ENCODE measurements at regions not wholly inside any gene's neighbourhood (a gene's known extent, or its start where the extent isn't known, plus 50 kb on each side); places are given as distances from the start of the nearest gene placed in this dataset.

DNA sequence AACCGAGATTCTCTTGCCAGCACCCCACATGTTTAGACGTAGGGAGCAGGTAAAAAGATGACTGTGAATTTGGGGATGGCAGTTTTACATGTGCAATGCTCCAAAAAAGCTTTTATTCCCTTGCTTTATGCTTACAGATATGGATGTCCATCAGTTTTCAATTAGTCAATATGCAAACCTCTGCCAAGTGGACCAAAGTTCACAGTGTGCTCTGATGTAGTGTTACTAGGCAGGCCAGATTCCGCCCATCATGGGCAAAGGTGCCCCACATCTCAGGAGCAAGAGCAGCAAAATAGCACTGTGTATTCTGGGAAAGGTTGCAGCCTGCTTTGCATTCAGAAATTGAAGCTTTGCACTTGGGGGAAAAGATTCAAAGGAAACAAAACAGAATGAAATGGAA, 329.7 kb upstream of the ZEB2 start:
- Histone ChIP-seq H2BK120ac (ENCODE audit: low read depth, low read length, poor library complexity, severe bottlenecking) (no peak overlapping the region), H4K20me1 (ENCODE audit: control insufficient read depth, insufficient read depth, insufficient read length) (no peaks in the 10 kb centered on the region), H3K14ac (ENCODE audit: insufficient read depth, low read length) (no peak overlapping the region), H2BK12ac (ENCODE audit: insufficient read length, low read depth, low read length) (no peak overlapping the region), H3K27ac (ENCODE audit: insufficient read length, low read depth, low read length) (no peak overlapping the region), H2BK20ac (ENCODE audit: low read depth, low read length, poor library complexity, severe bottlenecking) (no peak overlapping the region), H4K91ac (ENCODE audit: insufficient read length, low read depth, low read length) (no peak overlapping the region), H3K4me1 (ENCODE audit: insufficient read depth, low read length) (no peaks in the 10 kb centered on the region), H3K4me2 (ENCODE audit: insufficient read depth, insufficient read length, low read length) (no peak overlapping the region), H3T11ph (ENCODE audit: low read length) (no peak overlapping the region), H3K23me2 (ENCODE audit: insufficient read length, low read depth, low read length, poor library complexity, severe bottlenecking) (no peaks in the 10 kb centered on the region), H2AFZ (ENCODE audit: low read length) (no peak overlapping the region), H3K79me1 (ENCODE audit: insufficient read depth, low read depth, low read length, poor library complexity, severe bottlenecking) (no peaks in the 10 kb centered on the region), H3K56ac (ENCODE audit: insufficient read length, low read depth, low read length) (no peak overlapping the region), H3K79me2 (ENCODE audit: insufficient read depth, low read length) (no peaks in the 10 kb centered on the region), H2BK15ac (ENCODE audit: low read depth, low read length) (no peak overlapping the region), H3K9ac (ENCODE audit: extremely low read depth, insufficient read length, low read length) (no peak overlapping the region), H3K9me3 (ENCODE audit: control insufficient read depth, low read depth, low read length) (no peaks in the 10 kb centered on the region), H4K5ac (ENCODE audit: insufficient read length, low read depth, low read length) (no peak overlapping the region), H2BK5ac (ENCODE audit: insufficient read length, low read length) (no peak overlapping the region), H4K8ac (replicated peaks; ENCODE audit: insufficient read length, low read depth, low read length) (no peak overlapping the region), H3K4ac (ENCODE audit: low read depth, low read length) (no peak overlapping the region), H3K23ac (ENCODE audit: insufficient read length, low read depth, low read length) (no peak overlapping the region), H3K18ac (ENCODE audit: insufficient read length, low read depth, low read length) (no peak overlapping the region), H3K27me3 (ENCODE audit: insufficient read depth, low read length) (no peaks in the 10 kb centered on the region), H2AK5ac (ENCODE audit: insufficient read length, low read length) (no peak overlapping the region)
- no peaks in the 10 kb centered on the region for H3K27me3 Mint-ChIP-seq (ENCODE audit: low read depth)
- H3K4me1 Mint-ChIP-seq: peaks cover 11 to 21% of the 10 kb centered on the region in 2 experiments
- no peaks in the 10 kb centered on the region for H3K36me3 Mint-ChIP-seq (ENCODE audit: insufficient read depth in 1 of 3, low read depth in 3 of 3)
- DNase-seq: no peak
- no CpG with 5 or more reads among the region's 3 CpGs for WGBS (ENCODE audit: extremely low coverage, insufficient read length, low lambda C conversion rate)
- H3K4me3 Mint-ChIP-seq: no peak overlapping the region
- no peak for TF ChIP-seq CTCF (conservative IDR thresholded peaks at IDR 0.05)
- no peak overlapping the region for H3K27ac Mint-ChIP-seq
- H3K9me3 Mint-ChIP-seq: 0 out of 5 replicates have a peak, but pooled peaks cover 0 to under 1% of the 10 kb centered on the region in 2 experiments
